DOHH2 (cell line): ENCODE measurements at regions not wholly inside any gene's neighbourhood (a gene's known extent, or its start where the extent isn't known, plus 50 kb on each side); places are given as distances from the start of the nearest gene placed in this dataset.

Experiments used
- H3F3A ChIP-seq: fragments of 200-600 bp; sonication (generic), shearing (Covaris generic); 2 replicates; pipeline ENCODE4 v1.6.0; 2016; ENCODE audit warnings: antibody characterized with exemption, mild to moderate bottlenecking; ENCODE audit not compliant: control insufficient read depth, insufficient read depth
- H3K27ac ChIP-seq: fragments of 200-600 bp; sonication (generic); 2 replicates; pipeline ENCODE4 v1.5.1; 2014; ENCODE audit warnings: low read depth, mild to moderate bottlenecking, low read length, moderate library complexity
- H3K27me3 ChIP-seq: fragments of 200-600 bp; sonication (generic); 2 replicates; pipeline ENCODE4 v1.6.1; 2014; ENCODE audit warnings: mild to moderate bottlenecking, low read length, mixed read lengths; ENCODE audit not compliant: control insufficient read depth
- H3K36me3 ChIP-seq: fragments of 200-600 bp; sonication (generic); 2 replicates; pipeline ENCODE4 v1.6.1; 2014; ENCODE audit warnings: mild to moderate bottlenecking, low read length, moderate library complexity, mixed read lengths; ENCODE audit not compliant: control insufficient read depth
- H3K4me1 ChIP-seq: fragments of 200-600 bp; sonication (generic); 2 replicates; pipeline ENCODE4 v1.6.1; 2014; ENCODE audit warnings: mild to moderate bottlenecking, low read length, mixed read lengths; ENCODE audit not compliant: control insufficient read depth
- H3K4me2 ChIP-seq: fragments of 200-600 bp; sonication (generic); 2 replicates; pipeline ENCODE4 v1.6.0; 2014; ENCODE audit warnings: mild to moderate bottlenecking, low read length, moderate library complexity
- H3K4me3 ChIP-seq: fragments of 200-600 bp; sonication (generic); 2 replicates; pipeline ENCODE4 v1.5.1; 2014; ENCODE audit warnings: mild to moderate bottlenecking, low read length, mixed read lengths
- H3K79me2 ChIP-seq: fragments of 200-600 bp; sonication (generic); 2 replicates; pipeline ENCODE4 v1.6.1; 2014; ENCODE audit warnings: mild to moderate bottlenecking, low read length, mixed read lengths; ENCODE audit not compliant: control insufficient read depth
- H3K9me2 ChIP-seq: fragments of 200-600 bp; sonication (generic); replicated peaks from 2 replicates; pipeline ENCODE4 v1.6.1; 2014; ENCODE audit warnings: mild to moderate bottlenecking, low read length, mixed read lengths; ENCODE audit not compliant: control insufficient read depth
- H3K9me3 ChIP-seq: fragments of 200-600 bp; sonication (generic); 2 replicates; pipeline ENCODE4 v1.6.1; 2014; ENCODE audit warnings: antibody characterized with exemption, low read length, mixed read lengths; ENCODE audit not compliant: control insufficient read depth, insufficient read depth
- H4K20me1 ChIP-seq: fragments of 200-600 bp; sonication (generic); 2 replicates; pipeline ENCODE4 v1.6.0; 2014; ENCODE audit warnings: low read depth, mild to moderate bottlenecking, antibody characterized with exemption, low read length, moderate library complexity; ENCODE audit not compliant: control insufficient read depth, insufficient read depth
- CTCF ChIP-seq: fragments of 200-600 bp; sonication (generic); IDR thresholded peaks from one replicate; pipeline ENCODE4 v1.5.1; 2014; ENCODE audit warnings: antibody characterized with exemption, mild to moderate bottlenecking, low read depth, low read length; ENCODE audit not compliant: poor library complexity, severe bottlenecking
- EZH2phosphoT487 ChIP-seq: fragments of 200-600 bp; sonication (generic); IDR thresholded peaks from 2 replicates; pipeline ENCODE4 v1.6.1; 2017; ENCODE audit warnings: borderline replicate concordance, mild to moderate bottlenecking, antibody characterized with exemption, low read length, moderate library complexity, mixed read lengths

- Histone ChIP-seq H3K9me3 (no peaks in the 10 kb centered on the region), H3K4me1 (no peaks in the 10 kb centered on the region), H3K27me3 (no peaks in the 10 kb centered on the region), H4K20me1 (no peaks in the 10 kb centered on the region), H3K9me2 (no peaks in the 10 kb centered on the region), H3K36me3 (no peaks in the 10 kb centered on the region), H3K4me2 (no peak overlapping the region), H3K79me2 (no peaks in the 10 kb centered on the region), H3K4me3 (no peak overlapping the region), H3F3A (no peaks in the 10 kb centered on the region), H3K27ac (no peak overlapping the region)
- TF ChIP-seq CTCF (no peak), EZH2phosphoT487 (no peak)
Measured at GRCh38 chr9:24708814-24709213, 163.1 kb upstream of the IZUMO3 start.

- H3K27me3 ChIP-seq: no peaks in the 10 kb centered on the region
- no peaks in the 10 kb centered on the region for H3K4me1 ChIP-seq
- H3K79me2 ChIP-seq: no peaks in the 10 kb centered on the region
- no peaks in the 10 kb centered on the region for H3K36me3 ChIP-seq
- no peaks in the 10 kb centered on the region for H4K20me1 ChIP-seq
- H3K4me2 ChIP-seq: no peak overlapping the region
- no peaks in the 10 kb centered on the region for H3K9me2 ChIP-seq
- no peak overlapping the region for H3K4me3 ChIP-seq
- H3K9me3 ChIP-seq: no peaks in the 10 kb centered on the region
- TF ChIP-seq CTCF (no peak), EZH2phosphoT487 (no peak)
- H3F3A ChIP-seq: no peaks in the 10 kb centered on the region
- H3K27ac ChIP-seq: no peak overlapping the region
Measured at GRCh38 chr9:24698881-24699518, 153.3 kb upstream of the IZUMO3 start.

- H3K4me3 ChIP-seq: no peak overlapping the region
- H3K9me2 ChIP-seq: no peaks in the 10 kb centered on the region
- no peaks in the 10 kb centered on the region for H3K36me3 ChIP-seq
- no peak overlapping the region for H3K4me2 ChIP-seq
- H3F3A ChIP-seq: no peaks in the 10 kb centered on the region
- H3K79me2 ChIP-seq: no peaks in the 10 kb centered on the region
- H3K27me3 ChIP-seq: no peaks in the 10 kb centered on the region
- no peak for TF ChIP-seq CTCF
- no peak for TF ChIP-seq EZH2phosphoT487
- no peak overlapping the region for H3K27ac ChIP-seq
- H3K9me3 ChIP-seq: no peaks in the 10 kb centered on the region
- H3K4me1 ChIP-seq: no peaks in the 10 kb centered on the region
- no peaks in the 10 kb centered on the region for H4K20me1 ChIP-seq
Measured at GRCh38 chr9:24672336-24672735, 126.6 kb upstream of the IZUMO3 start.

GRCh38 chr9:24657387-24657786, 111.7 kb upstream of the IZUMO3 start:
- no peaks in the 10 kb centered on the region for H3K9me3 ChIP-seq
- H3K79me2 ChIP-seq: no peaks in the 10 kb centered on the region
- H3K27ac ChIP-seq: no peak overlapping the region
- H4K20me1 ChIP-seq: no peaks in the 10 kb centered on the region
- TF ChIP-seq EZH2phosphoT487: no peak
- TF ChIP-seq CTCF: no peak
- no peaks in the 10 kb centered on the region for H3K27me3 ChIP-seq
- no peaks in the 10 kb centered on the region for H3K9me2 ChIP-seq
- H3K4me3 ChIP-seq: no peak overlapping the region
- no peak overlapping the region for H3K4me2 ChIP-seq
- H3K36me3 ChIP-seq: no peaks in the 10 kb centered on the region
- no peaks in the 10 kb centered on the region for H3K4me1 ChIP-seq
- no peaks in the 10 kb centered on the region for H3F3A ChIP-seq
